ENCODE measurements at regions not wholly inside any gene's neighbourhood (a gene's known extent, or its start where the extent isn't known, plus 50 kb on each side); places are given as distances from the start of the nearest gene placed in this dataset.
"Not testable (repeated sequence)": the region's sequence is repeated elsewhere in the genome, so short reads cannot be mapped to it uniquely, and the experiment has no call there.

DNA sequence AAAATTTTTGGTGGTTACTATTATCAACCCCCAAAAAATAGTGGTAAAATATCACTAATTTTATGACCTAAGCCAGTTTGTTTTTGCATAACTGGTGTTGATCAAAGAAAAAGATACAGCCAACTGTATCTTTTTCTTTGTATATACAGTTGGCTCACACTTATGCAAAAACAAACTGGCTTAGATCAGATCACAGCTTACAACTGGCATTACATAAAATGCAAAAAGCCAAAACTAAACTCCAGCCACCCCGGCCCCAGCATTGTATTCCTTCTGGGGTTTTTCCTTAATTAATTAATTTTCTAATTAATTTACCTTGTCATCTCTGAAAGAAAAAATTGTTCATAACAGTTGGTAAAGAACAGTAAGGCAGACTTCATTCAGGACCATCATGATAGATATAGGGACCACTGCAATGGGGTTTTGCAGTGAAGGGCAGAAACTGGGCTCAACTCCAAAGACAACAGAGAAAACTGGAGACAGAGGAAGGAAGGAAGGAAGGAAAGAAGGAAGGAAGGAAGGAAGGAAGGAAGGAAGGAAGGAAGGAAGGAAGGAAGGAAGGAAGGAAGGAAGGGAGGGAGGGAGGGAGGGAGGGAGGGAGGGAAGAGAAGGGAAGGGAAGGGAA, 202.1 kb downstream of the HNRNPD start:
- no peak for DNase-seq

DNA sequence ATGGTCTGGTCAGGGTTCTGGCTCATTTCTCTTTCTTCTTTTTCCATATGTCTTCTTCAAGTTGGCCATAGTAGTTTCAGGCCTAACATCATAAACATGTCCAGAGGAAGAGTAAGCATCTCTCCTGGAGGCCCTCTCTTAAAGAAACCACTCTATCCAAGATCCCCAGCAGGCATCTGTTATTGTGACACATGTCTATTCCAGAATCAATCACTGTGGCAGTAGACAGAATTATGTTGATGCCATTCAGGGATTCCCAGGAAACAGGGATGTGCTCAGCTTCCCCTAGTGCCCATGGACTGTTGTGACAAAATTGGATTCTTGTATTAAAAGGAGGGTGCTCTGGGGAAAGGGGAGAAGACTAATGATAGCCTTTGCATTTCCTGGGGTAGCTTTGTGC, 224.0 kb downstream of the HNRNPD start:
- DNase-seq = no peak

GRCh38 chr4:82145850-82146249, 227.9 kb downstream of the HNRNPD start:
- DNase-seq = no peak

DNA sequence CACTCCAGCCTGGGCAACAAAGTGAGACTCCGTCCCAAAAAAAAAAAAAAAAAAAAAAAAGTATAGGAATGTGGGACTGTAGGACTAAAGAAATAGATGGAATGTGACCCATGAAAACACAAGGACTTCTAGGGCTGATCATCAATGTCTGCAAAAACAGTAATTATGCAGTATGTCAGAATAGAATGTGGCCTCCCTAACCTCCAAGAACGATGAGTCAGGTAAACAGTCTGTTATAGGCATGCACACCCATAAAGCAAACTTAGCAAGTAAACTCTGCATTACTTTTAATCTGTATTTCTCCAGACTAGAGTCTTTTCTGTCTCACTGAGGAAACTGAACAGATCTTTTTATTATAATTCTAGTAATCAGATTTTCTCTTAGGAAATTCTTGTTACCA, 233.4 kb downstream of the HNRNPD start:
- DNase-seq = no peak

GRCh38 chr4:82139287-82139686, 234.5 kb downstream of the HNRNPD start:
- DNase-seq = no peak

GRCh38 chr4:82138374-82138773, 235.4 kb downstream of the HNRNPD start:
- no peak for DNase-seq

DNA sequence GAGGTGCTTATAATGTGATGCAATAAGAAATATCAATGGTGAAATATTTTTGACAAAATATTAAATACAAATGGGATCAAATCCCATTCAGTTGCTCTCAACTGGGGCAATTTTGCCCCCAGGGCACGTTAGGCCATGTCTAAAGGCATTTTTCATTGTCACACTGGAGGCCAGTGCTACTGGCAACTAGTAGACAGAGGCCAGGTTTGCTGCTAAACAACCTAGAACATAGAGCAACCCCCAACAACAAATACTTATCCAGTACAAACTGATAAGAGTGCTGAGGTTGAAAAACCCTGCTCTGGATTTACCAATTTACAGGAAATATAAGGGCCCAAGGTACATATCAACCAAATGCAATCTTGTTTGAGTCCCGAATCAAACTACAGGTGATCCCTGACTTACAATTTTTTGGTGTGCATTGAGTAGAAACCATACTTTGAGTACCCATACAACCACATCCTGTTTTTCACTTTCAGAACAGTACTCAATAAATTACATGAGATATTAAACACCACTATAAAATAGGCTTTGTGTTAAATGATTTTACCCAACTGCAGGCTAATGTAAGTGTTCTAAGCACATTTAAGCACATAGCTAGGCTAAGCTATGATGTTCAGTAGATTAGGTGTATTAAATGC, 237.5 kb downstream of the HNRNPD start:
- no peak for DNase-seq

GRCh38 chr4:82128355-82128754, 245.4 kb downstream of the HNRNPD start:
- DNase-seq = no peak

DNA sequence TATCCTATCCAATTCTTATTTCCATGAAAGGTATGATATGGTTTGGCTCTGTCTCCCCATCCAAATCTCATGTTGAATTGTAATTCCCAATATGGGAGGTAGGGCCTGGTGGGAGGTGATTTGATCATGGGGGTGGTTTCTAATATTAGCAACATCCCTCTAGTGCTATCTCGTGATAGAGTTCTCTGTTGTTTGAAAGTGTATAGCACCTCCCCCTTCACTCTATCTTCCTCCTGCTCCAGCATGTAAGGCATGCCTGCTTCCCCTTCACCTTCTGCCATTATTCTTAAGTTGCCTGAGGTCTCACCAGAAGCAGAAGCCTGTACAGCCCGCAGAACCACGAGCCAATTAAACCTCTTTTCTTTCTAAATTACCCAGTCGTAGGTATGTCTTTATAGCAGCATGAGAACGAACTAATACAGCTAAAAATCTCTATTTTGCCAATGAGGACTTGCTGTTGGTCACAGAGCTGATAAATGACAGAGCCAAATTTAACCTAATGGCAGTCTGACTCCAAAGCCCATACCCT, 247.2 kb downstream of the HNRNPD start:
- no peak for DNase-seq

GRCh38 chr4:82125787-82126297, 247.9 kb downstream of the HNRNPD start:
- DNase-seq = no peak

DNA sequence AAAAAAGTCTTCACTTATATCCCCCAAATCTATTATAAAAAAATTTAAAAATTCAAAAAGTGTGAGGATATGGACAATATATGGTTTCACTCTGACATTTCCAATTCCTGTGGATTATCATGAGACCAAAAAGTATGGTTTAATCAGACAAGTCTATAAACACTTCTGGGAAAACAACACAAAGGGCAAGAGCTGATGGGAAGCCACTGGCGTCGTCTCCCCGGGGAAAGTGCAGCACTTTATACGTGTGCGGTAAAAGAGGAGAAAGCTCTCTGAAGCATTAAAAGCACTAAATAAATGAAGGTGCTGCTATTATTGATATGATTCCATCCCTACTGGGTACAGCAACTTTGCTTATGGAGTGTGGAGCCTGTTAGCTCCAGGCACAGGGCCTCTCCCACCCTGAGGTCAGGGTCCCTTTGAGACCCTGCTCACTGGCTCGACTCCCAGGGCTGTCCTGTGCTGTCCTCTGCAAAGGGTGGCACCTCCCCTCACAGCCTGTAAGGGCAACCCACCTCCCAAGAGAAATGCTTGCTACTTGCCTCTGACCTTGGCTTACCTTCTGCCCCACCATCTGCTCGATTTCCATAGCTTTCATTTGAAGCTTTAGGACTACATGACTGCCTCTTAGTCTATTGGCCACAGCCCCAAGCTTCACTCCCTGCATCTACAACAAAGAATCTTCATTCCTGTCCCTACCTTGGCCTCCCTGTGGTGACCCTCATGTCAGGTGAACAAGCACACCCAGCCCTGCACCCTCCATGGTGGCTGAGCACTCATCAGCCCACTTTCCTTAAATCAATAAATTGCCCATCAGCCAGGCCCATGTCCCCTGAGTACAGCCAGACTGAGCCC, 248.6 kb downstream of the HNRNPD start:
- DNase-seq = no peak

- DNase-seq = no peak
These were observed 249.4 kb downstream of the HNRNPD start for GRCh38 chr4:82124365-82124764.

- DNase-seq = no peak
These were observed 249.9 kb downstream of the HNRNPD start for GRCh38 chr4:82123934-82124333.

DNA sequence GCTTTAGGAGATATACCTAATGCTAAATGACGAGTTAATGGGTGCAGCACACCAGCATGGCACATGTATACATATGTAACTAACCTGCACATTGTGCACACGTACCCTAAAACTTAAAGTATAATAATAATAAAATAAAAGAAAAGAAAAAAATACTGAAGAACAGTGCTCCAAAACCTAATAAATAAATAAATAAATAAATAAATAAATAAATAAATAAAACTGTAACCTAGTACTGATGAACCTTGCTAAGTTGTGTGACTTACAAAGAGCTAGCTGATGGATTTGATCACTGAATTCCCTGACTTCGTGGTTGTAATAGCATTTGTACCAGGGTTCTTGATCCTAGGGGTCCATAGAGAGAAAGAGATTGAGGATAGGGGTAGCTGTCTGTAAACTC, 258.6 kb downstream of the HNRNPD start:
- not testable (repeated sequence) for DNase-seq

DNA sequence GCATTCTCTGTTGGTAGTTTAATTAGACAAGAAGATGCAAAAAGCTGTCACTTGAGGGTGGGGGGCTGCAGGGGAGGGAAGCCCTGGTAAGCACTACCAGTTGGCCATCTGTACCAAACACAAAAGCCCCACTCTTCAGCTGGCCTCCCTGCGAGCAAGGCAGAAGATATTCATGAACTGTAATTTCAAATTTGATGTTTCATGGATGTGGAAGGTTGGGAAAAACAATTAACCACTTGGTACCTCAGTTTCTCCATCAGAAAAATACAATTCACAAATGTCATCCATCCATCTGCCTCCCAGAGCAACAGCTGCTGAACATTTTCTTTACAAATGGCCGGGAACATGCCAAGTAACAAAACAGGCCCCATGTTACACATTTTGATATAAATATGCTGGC, 265.3 kb downstream of the HNRNPD start:
- no peak for DNase-seq

- no peak for DNase-seq
These were observed 269.2 kb downstream of the HNRNPD start for GRCh38 chr4:82104578-82104977.

DNA sequence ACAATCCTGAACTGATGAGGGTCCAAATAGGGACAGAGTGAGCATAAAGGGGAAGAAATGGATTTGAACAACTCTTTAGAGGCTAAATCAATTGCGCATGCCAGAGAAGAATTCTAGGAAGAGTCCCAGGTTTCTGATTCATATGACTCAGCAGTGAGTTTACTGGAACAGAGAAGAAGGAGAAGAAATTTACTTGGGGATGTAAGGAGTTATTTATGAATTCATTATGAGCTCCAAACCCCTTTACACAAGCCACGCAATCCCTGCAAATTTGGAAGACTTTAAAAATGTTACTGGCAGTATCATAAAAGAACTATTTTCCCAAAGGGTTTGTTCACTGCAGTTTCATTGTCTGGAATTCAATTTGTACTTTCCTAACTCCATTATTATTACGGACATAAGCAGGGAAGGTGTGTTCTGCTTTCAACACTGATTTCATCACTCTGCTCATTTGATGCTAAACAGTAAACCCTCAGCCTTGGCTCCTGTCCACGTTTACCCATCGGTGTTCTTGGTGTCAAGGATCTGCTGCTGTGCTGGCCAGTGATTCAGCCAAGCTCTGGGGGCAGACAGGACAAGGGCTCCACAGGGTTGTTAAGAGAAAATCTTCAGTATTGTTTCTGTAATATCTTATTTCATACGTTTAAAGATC, 273.7 kb downstream of the HNRNPD start:
- DNase-seq = no peak

- DNase-seq = peak; percentile 31
These were observed 276.3 kb downstream of the HNRNPD start for GRCh38 chr4:82097504-82097903.

- DNase-seq = no peak
These were observed 283.1 kb downstream of the HNRNPD start for GRCh38 chr4:82090717-82091116.

GRCh38 chr4:82084747-82085146, 289.0 kb downstream of the HNRNPD start:
- no peak for DNase-seq

GRCh38 chr4:82077471-82077995, 296.3 kb downstream of the HNRNPD start:
- not testable (repeated sequence) for DNase-seq

GRCh38 chr4:82076809-82077208, 297.0 kb downstream of the HNRNPD start:
- no peak for DNase-seq

DNA sequence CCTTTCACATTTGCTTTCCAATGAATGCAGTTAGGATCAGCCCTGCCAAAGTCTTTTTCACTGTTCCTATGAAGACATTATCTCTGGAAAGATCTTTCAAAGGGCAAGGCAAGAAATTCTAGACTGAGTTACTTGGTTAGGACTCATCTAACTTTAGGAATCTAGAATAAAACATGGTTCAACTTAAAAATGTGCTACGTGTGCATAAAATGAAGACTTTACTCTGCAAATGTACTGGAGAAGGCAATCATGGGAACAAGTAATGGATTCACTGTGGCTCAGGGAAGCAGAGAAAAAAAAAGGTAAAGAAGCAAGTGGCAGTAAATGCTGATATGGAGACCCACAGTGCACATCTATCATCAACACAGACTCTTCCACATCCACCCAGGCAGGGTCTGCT, 297.4 kb downstream of the HNRNPD start:
- no peak for DNase-seq
